ENCODE measurements at regions not wholly inside any gene's neighbourhood (a gene's known extent, or its start where the extent isn't known, plus 50 kb on each side); places are given as distances from the start of the nearest gene placed in this dataset.

DNA sequence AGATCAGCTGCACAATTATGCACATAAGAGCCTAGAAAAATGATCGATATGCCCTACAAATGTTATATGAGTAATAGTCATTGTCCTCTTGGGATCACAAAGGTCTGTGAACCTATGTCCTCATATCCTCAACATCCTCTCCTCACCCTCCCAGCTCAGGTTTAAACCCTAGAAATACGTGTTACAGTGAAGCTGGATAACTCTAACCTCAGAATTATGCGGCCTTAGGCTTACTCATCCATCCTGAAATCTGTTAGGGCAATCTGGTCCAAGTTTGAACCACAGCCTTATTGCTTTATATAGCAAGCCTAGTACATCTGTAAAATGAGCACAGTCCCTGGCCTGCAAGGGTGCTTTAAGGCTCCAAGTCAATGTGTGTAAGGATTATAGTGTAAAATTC lies 84.2 kb upstream of the FRMD4A start:
- no peaks in the 10 kb centered on the region for H3K9me3 ChIP-seq (ENCODE audit: control insufficient read depth, insufficient read depth, low read depth, low read length)
- CTCF ChIA-PET = interaction anchor here (1.4 kb wide), 1 partner anchor 64 kb away, joined by 3 read pairs; no protein-coding TSS in a partner anchor
- no peak for TF ChIP-seq ZNF366 (tag by site-specific recombination; conservative IDR thresholded peaks at IDR 0.05)
- TF ChIP-seq, protein P1, sequence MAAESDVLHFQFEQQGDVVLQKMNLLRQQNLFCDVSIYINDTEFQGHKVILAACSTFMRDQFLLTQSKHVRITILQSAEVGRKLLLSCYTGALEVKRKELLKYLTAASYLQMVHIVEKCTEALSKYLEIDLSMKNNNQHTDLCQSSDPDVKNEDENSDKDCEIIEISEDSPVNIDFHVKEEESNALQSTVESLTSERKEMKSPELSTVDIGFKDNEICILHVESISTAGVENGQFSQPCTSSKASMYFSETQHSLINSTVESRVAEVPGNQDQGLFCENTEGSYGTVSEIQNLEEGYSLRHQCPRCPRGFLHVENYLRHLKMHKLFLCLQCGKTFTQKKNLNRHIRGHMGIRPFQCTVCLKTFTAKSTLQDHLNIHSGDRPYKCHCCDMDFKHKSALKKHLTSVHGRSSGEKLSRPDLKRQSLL (tag by site-specific recombination; IDR thresholded peaks at IDR 0.05) = no peak
- no peak overlapping the region for H3K4me3 ChIP-seq (ENCODE audit: low read depth, low read length)
- no peak overlapping the region for H3K27ac ChIP-seq (ENCODE audit: extremely low read depth, low read depth, low read length)
- no peaks in the 10 kb centered on the region for H3K36me3 ChIP-seq (ENCODE audit: control insufficient read depth in 2 of 2, insufficient read depth in 1 of 2, low read length in 2 of 2)
- POLR2A ChIA-PET = no interaction called here
- no peaks in the 10 kb centered on the region for H3K4me1 ChIP-seq (ENCODE audit: control insufficient read depth, insufficient read depth, low read length)

DNA sequence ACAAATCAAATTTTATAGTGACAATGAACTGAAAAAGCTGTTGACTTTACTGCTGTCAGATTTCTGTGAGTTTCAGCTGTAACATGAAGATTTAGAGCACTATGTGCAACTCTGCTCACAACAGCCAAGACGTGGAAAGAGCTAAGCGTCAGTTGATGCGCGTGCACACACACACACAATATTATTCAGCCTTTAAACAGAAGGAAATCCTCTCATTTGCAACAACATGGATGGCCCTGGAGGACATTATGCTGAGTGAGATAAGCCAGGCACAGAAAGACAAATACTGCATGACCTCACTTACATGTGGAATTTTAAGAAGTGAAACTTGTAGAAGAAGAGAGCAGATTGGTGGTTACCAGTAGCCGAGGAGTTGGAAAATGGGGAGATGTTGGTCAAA lies 82.8 kb upstream of the FRMD4A start:
- TF ChIP-seq SETDB1 (IDR thresholded peaks at IDR 0.05; ENCODE audit: insufficient read length, low read length) (no peak), ZNF37A (tag by site-specific recombination; IDR thresholded peaks at IDR 0.05) (no peak), ZNF133 (tag by site-specific recombination; IDR thresholded peaks at IDR 0.05) (no peak), ZNF596 (tag by site-specific recombination; IDR thresholded peaks at IDR 0.05) (no peak), RBAK (tag by site-specific recombination; IDR thresholded peaks at IDR 0.05) (no peak), OSR2 (tag by site-specific recombination; IDR thresholded peaks at IDR 0.05) (no peak), ZNF549 (tag by site-specific recombination; IDR thresholded peaks at IDR 0.05) (no peak), ZNF629 (tag by site-specific recombination; IDR thresholded peaks at IDR 0.05) (no peak), ZNF548 (tag by site-specific recombination; IDR thresholded peaks at IDR 0.05) (no peak)
- TF ChIP-seq, protein P2, sequence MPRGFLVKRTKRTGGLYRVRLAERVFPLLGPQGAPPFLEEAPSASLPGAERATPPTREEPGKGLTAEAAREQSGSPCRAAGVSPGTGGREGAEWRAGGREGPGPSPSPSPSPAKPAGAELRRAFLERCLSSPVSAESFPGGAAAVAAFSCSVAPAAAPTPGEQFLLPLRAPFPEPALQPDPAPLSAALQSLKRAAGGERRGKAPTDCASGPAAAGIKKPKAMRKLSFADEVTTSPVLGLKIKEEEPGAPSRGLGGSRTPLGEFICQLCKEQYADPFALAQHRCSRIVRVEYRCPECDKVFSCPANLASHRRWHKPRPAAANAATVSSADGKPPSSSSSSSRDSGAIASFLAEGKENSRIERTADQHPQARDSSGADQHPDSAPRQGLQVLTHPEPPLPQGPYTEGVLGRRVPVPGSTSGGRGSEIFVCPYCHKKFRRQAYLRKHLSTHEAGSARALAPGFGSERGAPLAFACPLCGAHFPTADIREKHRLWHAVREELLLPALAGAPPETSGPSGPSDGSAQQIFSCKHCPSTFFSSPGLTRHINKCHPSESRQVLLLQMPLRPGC (tag by site-specific recombination; IDR thresholded peaks at IDR 0.05) = no peak
- TF ChIP-seq, protein P3, sequence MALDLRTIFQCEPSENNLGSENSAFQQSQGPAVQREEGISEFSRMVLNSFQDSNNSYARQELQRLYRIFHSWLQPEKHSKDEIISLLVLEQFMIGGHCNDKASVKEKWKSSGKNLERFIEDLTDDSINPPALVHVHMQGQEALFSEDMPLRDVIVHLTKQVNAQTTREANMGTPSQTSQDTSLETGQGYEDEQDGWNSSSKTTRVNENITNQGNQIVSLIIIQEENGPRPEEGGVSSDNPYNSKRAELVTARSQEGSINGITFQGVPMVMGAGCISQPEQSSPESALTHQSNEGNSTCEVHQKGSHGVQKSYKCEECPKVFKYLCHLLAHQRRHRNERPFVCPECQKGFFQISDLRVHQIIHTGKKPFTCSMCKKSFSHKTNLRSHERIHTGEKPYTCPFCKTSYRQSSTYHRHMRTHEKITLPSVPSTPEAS (tag by site-specific recombination; IDR thresholded peaks at IDR 0.05) = no peak
- TF ChIP-seq, protein P4, sequence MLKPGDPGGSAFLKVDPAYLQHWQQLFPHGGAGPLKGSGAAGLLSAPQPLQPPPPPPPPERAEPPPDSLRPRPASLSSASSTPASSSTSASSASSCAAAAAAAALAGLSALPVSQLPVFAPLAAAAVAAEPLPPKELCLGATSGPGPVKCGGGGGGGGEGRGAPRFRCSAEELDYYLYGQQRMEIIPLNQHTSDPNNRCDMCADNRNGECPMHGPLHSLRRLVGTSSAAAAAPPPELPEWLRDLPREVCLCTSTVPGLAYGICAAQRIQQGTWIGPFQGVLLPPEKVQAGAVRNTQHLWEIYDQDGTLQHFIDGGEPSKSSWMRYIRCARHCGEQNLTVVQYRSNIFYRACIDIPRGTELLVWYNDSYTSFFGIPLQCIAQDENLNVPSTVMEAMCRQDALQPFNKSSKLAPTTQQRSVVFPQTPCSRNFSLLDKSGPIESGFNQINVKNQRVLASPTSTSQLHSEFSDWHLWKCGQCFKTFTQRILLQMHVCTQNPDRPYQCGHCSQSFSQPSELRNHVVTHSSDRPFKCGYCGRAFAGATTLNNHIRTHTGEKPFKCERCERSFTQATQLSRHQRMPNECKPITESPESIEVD (tag by site-specific recombination; IDR thresholded peaks at IDR 0.05) = no peak
- Histone ChIP-seq H3K4me3 (ENCODE audit: low read depth, low read length) (no peak overlapping the region), H3K9me3 (ENCODE audit: control insufficient read depth, insufficient read depth, low read depth, low read length) (no peaks in the 10 kb centered on the region), H3K4me1 (ENCODE audit: control insufficient read depth, insufficient read depth, low read length) (no peaks in the 10 kb centered on the region), H3K36me3 (ENCODE audit: control insufficient read depth in 2 of 2, insufficient read depth in 1 of 2, low read length in 2 of 2) (no peaks in the 10 kb centered on the region), H3K27ac (ENCODE audit: extremely low read depth, low read depth, low read length) (no peak overlapping the region)
- ChIA-PET POLR2A (no interaction called here), CTCF (interaction anchor here (0.6 to 1.2 kb wide), 4 partner anchors 10 to 376 kb away, joined by 3 to 5 read pairs (median 4); no protein-coding TSS in a partner anchor)

DNA sequence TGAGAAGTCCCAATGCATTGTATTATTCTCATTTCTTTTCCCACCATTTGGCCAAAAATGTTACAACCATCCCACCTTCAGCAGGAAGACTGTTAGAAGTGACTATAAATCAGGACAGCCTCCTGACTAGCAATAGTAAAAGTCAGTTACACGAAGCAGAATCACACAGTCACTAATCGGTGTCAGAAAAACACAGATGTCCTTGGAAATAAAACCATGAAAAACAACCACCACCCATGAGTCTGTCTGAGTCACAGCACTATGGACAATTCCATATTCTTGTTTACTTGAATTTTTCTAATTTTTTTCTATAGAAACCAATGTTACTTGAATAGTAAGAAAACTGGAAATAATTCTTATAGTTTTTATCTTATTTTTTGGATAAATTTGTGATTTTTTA lies 81.9 kb upstream of the FRMD4A start:
- no peaks in the 10 kb centered on the region for H3K9me3 ChIP-seq (ENCODE audit: control insufficient read depth, insufficient read depth, low read depth, low read length)
- no peaks in the 10 kb centered on the region for H3K4me1 ChIP-seq (ENCODE audit: control insufficient read depth, insufficient read depth, low read length)
- POLR2A ChIA-PET = no interaction called here
- no peak overlapping the region for H3K27ac ChIP-seq (ENCODE audit: extremely low read depth, low read depth, low read length)
- no peak overlapping the region for H3K4me3 ChIP-seq (ENCODE audit: low read depth, low read length)
- no peaks in the 10 kb centered on the region for H3K36me3 ChIP-seq (ENCODE audit: control insufficient read depth in 2 of 2, insufficient read depth in 1 of 2, low read length in 2 of 2)
- TF ChIP-seq YY2 (tag by site-specific recombination; IDR thresholded peaks at IDR 0.05) (no peak), ZNF248 (tag by site-specific recombination; IDR thresholded peaks at IDR 0.05) (no peak), WT1 (tag by site-specific recombination; IDR thresholded peaks at IDR 0.05) (no peak), ZNF560 (tag by site-specific recombination; IDR thresholded peaks at IDR 0.05; ENCODE audit: borderline replicate concordance) (no peak), ZNF654 (tag by site-specific recombination; IDR thresholded peaks at IDR 0.05; ENCODE audit: low read depth) (no peak), GLIS2 (tag by site-specific recombination; IDR thresholded peaks at IDR 0.05) (no peak), GLIS1 (tag by site-specific recombination; IDR thresholded peaks at IDR 0.05) (no peak), ZNF555 (tag by site-specific recombination; conservative IDR thresholded peaks at IDR 0.05) (no peak), ZFP69B (tag by site-specific recombination; IDR thresholded peaks at IDR 0.05) (no peak)
- CTCF ChIA-PET = interaction anchor here (0.6 to 1.2 kb wide), 3 partner anchors 11 to 16 kb away, joined by 3 to 5 read pairs (median 4); no protein-coding TSS in a partner anchor
